ENCODE measurements at regions not wholly inside any gene's neighbourhood (a gene's known extent, or its start where the extent isn't known, plus 50 kb on each side); places are given as distances from the start of the nearest gene placed in this dataset.

DNA sequence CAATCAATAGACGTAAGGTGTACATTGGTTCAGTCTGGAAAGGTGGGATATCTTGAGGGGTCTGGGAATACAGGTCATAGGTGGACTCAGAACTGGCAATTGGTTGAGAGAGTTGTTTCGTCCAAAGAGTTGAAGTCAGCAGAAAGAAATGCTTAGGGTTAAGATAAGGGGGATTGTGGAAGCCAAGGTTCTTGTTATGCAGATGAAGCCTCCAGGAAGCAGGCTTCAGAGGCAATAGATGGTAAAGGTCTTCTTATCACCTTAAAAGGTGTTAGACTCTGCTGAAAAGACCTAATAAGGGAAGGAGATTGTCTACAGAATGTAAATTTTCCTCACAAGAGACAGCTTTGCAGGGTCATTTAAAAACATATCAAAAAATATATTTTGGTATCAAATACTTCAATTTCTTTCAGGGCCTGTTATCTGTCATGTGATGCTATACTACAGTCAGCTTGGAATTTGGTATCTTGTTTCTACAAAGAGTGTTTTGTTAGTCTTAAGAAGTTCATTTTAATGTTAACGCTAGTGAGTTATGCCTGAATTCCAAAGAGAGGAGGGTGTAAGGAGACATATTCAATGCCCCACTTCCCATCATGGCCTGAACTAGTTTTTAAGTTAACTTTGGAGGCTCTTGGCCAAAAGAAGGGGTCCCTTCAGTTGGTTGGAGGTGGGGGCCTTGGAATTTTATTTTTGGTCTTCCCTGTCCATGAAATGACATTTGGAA is 378.2 kb upstream of the ROBO2 start:
- Histone ChIP-seq H3K9me3 (no peaks in the 10 kb centered on the region), H3K4me1 (no peaks in the 10 kb centered on the region), H3K36me3 (no peaks in the 10 kb centered on the region), H3K27me3 (no peaks in the 10 kb centered on the region), H3K4me3 (no peak overlapping the region), H3K27ac (no peak overlapping the region)
- TF ChIP-seq POLR2A (IDR thresholded peaks at IDR 0.05) (no peak), POLR2AphosphoS5 (IDR thresholded peaks at IDR 0.05) (no peak)
- TF ChIP-seq, protein P1, sequence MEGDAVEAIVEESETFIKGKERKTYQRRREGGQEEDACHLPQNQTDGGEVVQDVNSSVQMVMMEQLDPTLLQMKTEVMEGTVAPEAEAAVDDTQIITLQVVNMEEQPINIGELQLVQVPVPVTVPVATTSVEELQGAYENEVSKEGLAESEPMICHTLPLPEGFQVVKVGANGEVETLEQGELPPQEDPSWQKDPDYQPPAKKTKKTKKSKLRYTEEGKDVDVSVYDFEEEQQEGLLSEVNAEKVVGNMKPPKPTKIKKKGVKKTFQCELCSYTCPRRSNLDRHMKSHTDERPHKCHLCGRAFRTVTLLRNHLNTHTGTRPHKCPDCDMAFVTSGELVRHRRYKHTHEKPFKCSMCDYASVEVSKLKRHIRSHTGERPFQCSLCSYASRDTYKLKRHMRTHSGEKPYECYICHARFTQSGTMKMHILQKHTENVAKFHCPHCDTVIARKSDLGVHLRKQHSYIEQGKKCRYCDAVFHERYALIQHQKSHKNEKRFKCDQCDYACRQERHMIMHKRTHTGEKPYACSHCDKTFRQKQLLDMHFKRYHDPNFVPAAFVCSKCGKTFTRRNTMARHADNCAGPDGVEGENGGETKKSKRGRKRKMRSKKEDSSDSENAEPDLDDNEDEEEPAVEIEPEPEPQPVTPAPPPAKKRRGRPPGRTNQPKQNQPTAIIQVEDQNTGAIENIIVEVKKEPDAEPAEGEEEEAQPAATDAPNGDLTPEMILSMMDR (IDR thresholded peaks at IDR 0.05) = no peak
- no peak for DNase-seq (ENCODE audit: low spot score in 2 of 2)
- intact Hi-C loops (cut with DNase I; ENCODE audit: low total_unique reads) = no loop called here

DNA sequence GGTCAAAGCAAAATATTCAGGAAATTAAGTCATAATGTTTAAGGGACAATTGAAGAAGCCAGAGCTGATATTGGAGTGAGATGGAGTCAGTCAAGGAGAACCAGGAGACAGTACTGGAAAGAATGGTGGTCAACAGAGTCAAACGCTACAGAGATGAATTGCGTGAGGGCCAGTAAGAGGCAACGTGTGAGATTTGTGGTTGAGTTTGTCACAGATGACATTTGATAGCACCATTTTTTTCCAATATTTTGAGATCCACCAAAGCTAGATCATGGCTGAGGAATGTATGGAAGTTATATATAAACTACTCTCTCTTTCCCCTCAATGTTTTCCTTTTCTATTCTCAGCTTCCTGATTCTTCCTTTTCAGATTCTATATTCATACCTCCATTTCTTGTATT is 375.1 kb upstream of the ROBO2 start:
- no peaks in the 10 kb centered on the region for H3K9me3 ChIP-seq
- no peaks in the 10 kb centered on the region for H3K27me3 ChIP-seq
- DNase-seq (ENCODE audit: low spot score in 2 of 2) = no peak
- H3K4me3 ChIP-seq = no peak overlapping the region
- no peaks in the 10 kb centered on the region for H3K36me3 ChIP-seq
- no peak overlapping the region for H3K27ac ChIP-seq
- intact Hi-C loops (cut with DNase I; ENCODE audit: low total_unique reads) = no loop called here
- H3K4me1 ChIP-seq = no peaks in the 10 kb centered on the region
- TF ChIP-seq, protein P1 (IDR thresholded peaks at IDR 0.05) = no peak
- TF ChIP-seq POLR2AphosphoS5 (IDR thresholded peaks at IDR 0.05) = no peak

DNA sequence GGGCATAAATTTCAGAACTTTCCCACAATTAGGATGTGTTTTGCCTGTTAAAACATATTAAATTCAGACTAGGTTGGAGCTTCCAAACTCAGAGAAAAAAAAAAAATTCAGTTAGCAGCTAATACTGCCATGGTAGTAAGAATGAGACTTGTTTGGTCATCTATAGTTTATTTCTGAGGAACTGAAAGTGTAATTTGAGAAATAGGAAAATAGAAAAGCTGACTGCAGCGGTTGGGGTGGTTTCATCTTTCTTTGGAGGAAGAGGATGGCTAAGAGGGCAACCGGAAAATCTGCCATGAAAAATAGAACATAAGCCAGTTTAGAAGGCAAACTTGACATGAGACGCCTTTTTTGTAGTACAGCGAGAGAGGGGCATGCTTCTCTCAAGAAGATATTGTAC is 371.2 kb upstream of the ROBO2 start:
- Histone ChIP-seq H3K27me3 (no peaks in the 10 kb centered on the region), H3K27ac (no peak overlapping the region), H3K9me3 (no peaks in the 10 kb centered on the region), H3K4me1 (no peaks in the 10 kb centered on the region), H3K36me3 (no peaks in the 10 kb centered on the region), H3K4me3 (no peak overlapping the region)
- intact Hi-C loops (cut with DNase I; ENCODE audit: low total_unique reads) = no loop called here
- no peak for DNase-seq (ENCODE audit: low spot score in 2 of 2)
- TF ChIP-seq, protein P1 (IDR thresholded peaks at IDR 0.05) = no peak
- TF ChIP-seq POLR2A (IDR thresholded peaks at IDR 0.05) = no peak
- TF ChIP-seq POLR2AphosphoS5 (IDR thresholded peaks at IDR 0.05) = no peak

DNA sequence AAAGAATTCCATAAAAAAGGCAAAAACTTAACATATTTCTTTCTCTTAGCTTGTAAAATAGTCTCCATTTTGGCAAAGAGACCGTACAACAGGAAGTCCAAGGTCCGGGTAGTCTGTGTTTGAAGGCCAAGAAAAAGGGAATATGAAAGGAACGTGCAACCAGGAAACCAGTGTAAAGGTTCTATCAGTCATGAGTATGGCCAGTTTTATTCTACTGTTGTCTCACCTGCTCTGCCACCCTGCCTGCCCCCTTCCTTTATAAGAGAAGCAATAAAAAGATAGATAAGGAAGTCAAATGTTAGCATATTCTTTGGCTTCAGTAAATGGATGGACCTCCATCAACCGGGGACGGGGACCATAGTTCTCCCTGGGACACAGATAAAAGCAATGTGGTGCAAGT is 370.6 kb upstream of the ROBO2 start:
- no peak for DNase-seq (ENCODE audit: low spot score in 2 of 2)
- Histone ChIP-seq H3K27ac (no peak overlapping the region), H3K9me3 (no peaks in the 10 kb centered on the region), H3K4me1 (no peaks in the 10 kb centered on the region), H3K4me3 (no peak overlapping the region), H3K27me3 (no peaks in the 10 kb centered on the region), H3K36me3 (no peaks in the 10 kb centered on the region)
- TF ChIP-seq POLR2AphosphoS5 (IDR thresholded peaks at IDR 0.05) (no peak), POLR2A (IDR thresholded peaks at IDR 0.05) (no peak)
- TF ChIP-seq, protein P1 (IDR thresholded peaks at IDR 0.05) = no peak
- intact Hi-C loops (cut with DNase I; ENCODE audit: low total_unique reads) = no loop called here

DNA sequence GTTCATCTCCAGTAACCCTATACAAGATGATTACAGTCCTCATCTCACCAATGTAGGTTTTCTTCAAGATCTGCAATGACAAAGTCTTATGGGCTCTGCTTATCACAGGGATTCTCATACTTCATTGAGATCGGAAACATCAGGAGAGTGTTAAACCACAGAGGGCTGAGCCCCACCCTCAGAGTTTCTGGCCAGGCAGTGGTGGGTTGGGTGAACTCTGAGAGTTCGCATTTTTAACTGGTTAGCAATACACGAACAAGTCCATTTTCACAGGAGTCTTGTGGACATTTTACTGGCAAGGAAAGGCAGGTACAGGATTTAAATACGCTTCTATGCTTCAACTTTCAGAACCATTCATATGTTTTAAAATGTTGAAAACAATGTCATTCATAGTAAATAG is 366.7 kb upstream of the ROBO2 start:
- H3K4me1 ChIP-seq = no peaks in the 10 kb centered on the region
- DNase-seq (ENCODE audit: low spot score in 2 of 2) = no peak
- TF ChIP-seq, protein P1 (IDR thresholded peaks at IDR 0.05) = no peak
- TF ChIP-seq POLR2AphosphoS5 (IDR thresholded peaks at IDR 0.05) = no peak
- TF ChIP-seq POLR2A (IDR thresholded peaks at IDR 0.05) = no peak
- H3K9me3 ChIP-seq = no peaks in the 10 kb centered on the region
- H3K36me3 ChIP-seq = no peaks in the 10 kb centered on the region
- no peak overlapping the region for H3K27ac ChIP-seq
- H3K27me3 ChIP-seq = no peaks in the 10 kb centered on the region
- no peak overlapping the region for H3K4me3 ChIP-seq
- intact Hi-C loops (cut with DNase I; ENCODE audit: low total_unique reads) = no loop called here

Measured in breast epithelium (tissue), 4 donors.